IMR-90 (cell line): ENCODE measurements at regions not wholly inside any gene's neighbourhood (a gene's known extent, or its start where the extent isn't known, plus 50 kb on each side); places are given as distances from the start of the nearest gene placed in this dataset.

Source experiments
- ATAC-seq: fragments of 200-7000 bp; cut with Tn5 transposase; 2 replicates; pipeline ENCODE4 v1.9.1; 2020; ENCODE audit warnings: low read depth, mild to moderate bottlenecking, moderate library complexity
- BruUV-seq: library from RNA; stranded (reverse); fragments of 400-500 nt; replicated peaks from 2 replicates; lab custom pipeline; 2021; lab: Mats Ljungman, UMichigan
- CTCF ChIA-PET: fragments of 300-600 bp; formaldehyde crosslinking; extraction: SDS; loops from one replicate; lab custom pipeline; 2021; ENCODE audit warnings: antibody characterized with exemption; lab: Yijun Ruan, JAX
- POLR2A ChIA-PET: fragments of 300-600 bp; sonication (Branson Sonifier 250); formaldehyde crosslinking; loops from one replicate; lab custom pipeline; 2022; ENCODE audit warnings: antibody characterized with exemption; ENCODE audit not compliant: unreplicated experiment; lab: Charles Lee
- DNase-seq: peaks from one replicate; pipeline ENCODE4 v3.0.0; 2013
- H2AFZ ChIP-seq: replicated peaks from 2 replicates; pipeline ENCODE3; 2013; ENCODE audit warnings: low read length, mild to moderate bottlenecking; ENCODE audit not compliant: poor library complexity
- H2AK5ac ChIP-seq: 2 replicates; pipeline ENCODE4 v1.6.1; 2013; ENCODE audit warnings: low read depth, low read length, inconsistent platforms
- H2AK9ac ChIP-seq: replicated peaks from 2 replicates; pipeline ENCODE3; 2013; ENCODE audit warnings: mild to moderate bottlenecking, low read depth, low read length, moderate library complexity; ENCODE audit not compliant: poor library complexity
- H2BK120ac ChIP-seq: 2 replicates; pipeline ENCODE4 v1.6.1; 2013; ENCODE audit warnings: low read depth, low read length, inconsistent platforms
- H2BK15ac ChIP-seq: 3 replicates; pipeline ENCODE4 v1.6.1; 2013; ENCODE audit warnings: low read depth, low read length, inconsistent platforms
- H2BK20ac ChIP-seq: 2 replicates; pipeline ENCODE4 v1.6.1; 2013; ENCODE audit warnings: low read depth, mild to moderate bottlenecking, inconsistent platforms, low read length, moderate library complexity
- H2BK5ac ChIP-seq: 2 replicates; pipeline ENCODE4 v1.6.1; 2013; ENCODE audit warnings: mild to moderate bottlenecking, low read depth, low read length, inconsistent platforms; ENCODE audit not compliant: poor library complexity, severe bottlenecking
- H3K14ac ChIP-seq: replicated peaks from 2 replicates; pipeline ENCODE4 v1.6.1; 2013; ENCODE audit warnings: low read depth, low read length, inconsistent platforms
- H3K18ac ChIP-seq: 2 replicates; pipeline ENCODE4 v1.6.1; 2013; ENCODE audit warnings: low read depth, low read length, control low read depth
- H3K23ac ChIP-seq: 2 replicates; pipeline ENCODE4 v1.6.1; 2013; ENCODE audit warnings: low read depth, low read length, inconsistent platforms
- H3K27ac ChIP-seq: 2 replicates; pipeline ENCODE4 v1.5.1; 2013; ENCODE audit warnings: mild to moderate bottlenecking, control low read depth, low read length; ENCODE audit not compliant: insufficient read depth
- H3K27me3 ChIP-seq: 2 replicates; pipeline ENCODE4 v1.6.1; 2013; ENCODE audit warnings: low read length; ENCODE audit not compliant: control insufficient read depth, insufficient read depth
- H3K36me3 ChIP-seq: 2 replicates; pipeline ENCODE4 v1.6.1; 2013; ENCODE audit warnings: low read length, mixed read lengths; ENCODE audit not compliant: control insufficient read depth, insufficient read depth
- H3K4ac ChIP-seq: 2 replicates; pipeline ENCODE4 v1.6.1; 2013; ENCODE audit warnings: low read depth, low read length, inconsistent platforms
- H3K4me1 ChIP-seq: 2 replicates; pipeline ENCODE4 v1.6.1; 2013; ENCODE audit warnings: low read length, mixed read lengths; ENCODE audit not compliant: control insufficient read depth, insufficient read depth
- H3K4me2 ChIP-seq: 2 replicates; pipeline ENCODE4 v1.6.1; 2013; ENCODE audit warnings: low read depth, mild to moderate bottlenecking, control low read depth, low read length, moderate library complexity
- H3K4me3 ChIP-seq: 2 replicates; pipeline ENCODE4 v1.5.1; 2013; ENCODE audit warnings: low read depth, mild to moderate bottlenecking, control low read depth, low read length, moderate library complexity; ENCODE audit not compliant: insufficient read depth
- H3K56ac ChIP-seq: 2 replicates; pipeline ENCODE4 v1.6.1; 2013; ENCODE audit warnings: low read length, inconsistent platforms; ENCODE audit not compliant: insufficient read depth; ENCODE audit errors: extremely low read depth
- H3K79me1 ChIP-seq, 2 experiments: 2 replicates each; pipeline ENCODE4 v1.6.1; 2013; ENCODE audit warnings: low read length in 2 of 2, inconsistent platforms in 1 of 2, low read depth in 1 of 2
- H3K9ac ChIP-seq: 2 replicates; pipeline ENCODE4 v1.6.1; 2013; ENCODE audit warnings: low read depth, low read length, control low read depth
- H3K9me1 ChIP-seq: 2 replicates; pipeline ENCODE4 v1.6.1; 2013; ENCODE audit warnings: low read length, inconsistent platforms; ENCODE audit not compliant: insufficient read depth
- H3K9me3 ChIP-seq: 2 replicates; pipeline ENCODE4 v1.6.1; 2013; ENCODE audit warnings: low read length; ENCODE audit not compliant: control insufficient read depth, insufficient read depth
- H4K20me1 ChIP-seq: 2 replicates; pipeline ENCODE4 v1.6.1; 2013; ENCODE audit warnings: low read length, inconsistent platforms; ENCODE audit not compliant: insufficient read depth
- H4K5ac ChIP-seq: 2 replicates; pipeline ENCODE4 v1.6.1; 2013; ENCODE audit warnings: mild to moderate bottlenecking, low read depth, low read length, control low read depth
- H4K8ac ChIP-seq, 2 experiments: 2 replicates each; pipeline ENCODE4 v1.6.1; 2013; ENCODE audit warnings: low read depth in 2 of 2, low read length in 2 of 2, control low read depth in 1 of 2, inconsistent platforms in 1 of 2
- H4K91ac ChIP-seq: 2 replicates; pipeline ENCODE4 v1.6.1; 2013; ENCODE audit warnings: low read depth, low read length, inconsistent platforms; ENCODE audit not compliant: insufficient read depth
- BHLHE40 ChIP-seq: fragments of 150-350 bp; IDR thresholded peaks from 2 replicates; pipeline ENCODE4 v1.6.1; 2016; ENCODE audit warnings: mild to moderate bottlenecking, low read depth, low read length
- CEBPB ChIP-seq: IDR thresholded peaks from 2 replicates; pipeline ENCODE4 v1.6.1; 2012; ENCODE audit warnings: low read depth, low read length, improper control_type of control experiment
- CHD1 ChIP-seq: IDR thresholded peaks from 2 replicates; pipeline ENCODE4 v1.6.1; 2012; ENCODE audit warnings: low read depth, low read length, improper control_type of control experiment
- CTCF ChIP-seq: conservative IDR thresholded peaks from 2 replicates; pipeline ENCODE4 v1.5.1; 2012; ENCODE audit warnings: mild to moderate bottlenecking, low read depth, low read length, improper control_type of control experiment
- FOS ChIP-seq: fragments of 150-350 bp; IDR thresholded peaks from 2 replicates; pipeline ENCODE4 v1.6.1; 2016; ENCODE audit warnings: low read depth, low read length
- MAFK ChIP-seq: IDR thresholded peaks from 2 replicates; pipeline ENCODE4 v1.6.1; 2012; ENCODE audit warnings: low read depth, low read length, improper control_type of control experiment
- MXI1 ChIP-seq: IDR thresholded peaks from 2 replicates; pipeline ENCODE4 v1.6.1; 2012; ENCODE audit warnings: low read depth, mild to moderate bottlenecking, low read length, moderate library complexity, borderline replicate concordance
- NFE2L2 ChIP-seq: fragments of 150-350 bp; IDR thresholded peaks from 2 replicates; pipeline ENCODE4 v1.6.1; 2016; ENCODE audit warnings: low read depth, mild to moderate bottlenecking, low read length
- RFX5 ChIP-seq: IDR thresholded peaks from 2 replicates; pipeline ENCODE4 v1.8.0; 2012; ENCODE audit warnings: low read depth, mild to moderate bottlenecking, low read length, moderate library complexity
- USF2 ChIP-seq: fragments of 150-350 bp; IDR thresholded peaks from 2 replicates; pipeline ENCODE4 v1.6.1; 2017; ENCODE audit warnings: mild to moderate bottlenecking, antibody characterized with exemption, low read length, low read depth
- WGBS, 2 experiments: methylation state at CpG; one replicate each; pipeline versions ENCODE4 v1.1.5 to v1.1.7; 2013; ENCODE audit warnings: missing lambda C conversion rate in 2 of 2; ENCODE audit not compliant: insufficient read length in 1 of 2; ENCODE audit errors: extremely low coverage in 2 of 2; 5-methylcytosine and 5-hydroxymethylcytosine counted together
- dilution Hi-C: fragments of 300-500 bp; cut with HindIII; formaldehyde crosslinking; loops from one replicate; pipeline ENCODE4 v1.14.3; 2018; ENCODE audit warnings: low sequenced_read_pairs; ENCODE audit not compliant: unreplicated experiment
- in situ Hi-C: fragments of 300-500 bp; cut with MboI; formaldehyde crosslinking; loops from 3 replicates; pipeline ENCODE4 v1.14.3; 2019; ENCODE audit warnings: low sequenced_read_pairs, inconsistent platforms, mixed read lengths
- intact Hi-C: fragments of 100-400 bp; cut with micrococcal nuclease; formaldehyde crosslinking; loops from 2 replicates; pipeline ENCODE4 v1.10.0; 2022
- TF ChIP-seq, protein P1 (sequence below): fragments of 150-350 bp; IDR thresholded peaks from 2 replicates; pipeline ENCODE4 v1.6.1; 2016; ENCODE audit warnings: low read depth, mild to moderate bottlenecking, low read length, moderate library complexity, borderline replicate concordance

DNA sequence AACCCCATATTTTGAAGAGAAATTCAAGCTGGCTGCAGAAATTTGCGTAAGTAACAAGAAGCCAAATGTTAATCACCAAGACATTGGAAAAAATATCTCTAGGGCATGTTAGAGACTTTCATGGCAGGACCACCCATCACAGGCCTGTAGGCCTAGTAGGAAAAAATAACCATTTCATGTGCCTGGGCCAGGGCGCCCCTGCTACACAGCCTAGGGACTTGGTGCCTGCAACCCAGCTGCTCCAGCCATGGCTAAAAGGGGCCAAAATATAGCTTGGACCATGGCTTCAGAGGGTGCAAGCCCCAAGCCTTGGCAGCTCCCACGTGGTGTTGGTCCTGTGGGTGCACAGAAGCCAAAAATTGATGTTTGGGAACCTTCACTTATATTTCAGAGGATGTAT, 167.7 kb upstream of the NMUR2 start:
- no peak overlapping the region for H3K4me3 ChIP-seq
- no peak overlapping the region for H3K56ac ChIP-seq
- no peaks in the 10 kb centered on the region for H3K4me1 ChIP-seq
- H3K9ac ChIP-seq, result no peak overlapping the region
- H2AFZ ChIP-seq, result no peak overlapping the region
- ChIA-PET POLR2A (no interaction called here), CTCF (no interaction called here)
- no peak overlapping the region for H3K18ac ChIP-seq
- no peak for ATAC-seq
- no peak overlapping the region for H2BK5ac ChIP-seq
- intact Hi-C loops, result no loop called here
- no peak for DNase-seq
- H2AK9ac ChIP-seq, result no peak overlapping the region
- H3K9me1 ChIP-seq, result no peaks in the 10 kb centered on the region
- TF ChIP-seq NFE2L2 (no peak), CHD1 (no peak), FOS (no peak), USF2 (no peak), BHLHE40 (no peak), MAFK (no peak), CTCF (no peak), MXI1 (no peak), CEBPB (no peak), RFX5 (no peak)
- TF ChIP-seq, protein P1, sequence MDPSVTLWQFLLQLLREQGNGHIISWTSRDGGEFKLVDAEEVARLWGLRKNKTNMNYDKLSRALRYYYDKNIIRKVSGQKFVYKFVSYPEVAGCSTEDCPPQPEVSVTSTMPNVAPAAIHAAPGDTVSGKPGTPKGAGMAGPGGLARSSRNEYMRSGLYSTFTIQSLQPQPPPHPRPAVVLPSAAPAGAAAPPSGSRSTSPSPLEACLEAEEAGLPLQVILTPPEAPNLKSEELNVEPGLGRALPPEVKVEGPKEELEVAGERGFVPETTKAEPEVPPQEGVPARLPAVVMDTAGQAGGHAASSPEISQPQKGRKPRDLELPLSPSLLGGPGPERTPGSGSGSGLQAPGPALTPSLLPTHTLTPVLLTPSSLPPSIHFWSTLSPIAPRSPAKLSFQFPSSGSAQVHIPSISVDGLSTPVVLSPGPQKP, result no peak
- no peaks in the 10 kb centered on the region for H3K27me3 ChIP-seq
- H2AK5ac ChIP-seq, result no peak overlapping the region
- no peak overlapping the region for H3K23ac ChIP-seq
- H3K4me2 ChIP-seq, result no peak overlapping the region
- no peak overlapping the region for H3K4ac ChIP-seq
- H4K8ac ChIP-seq, result no peak overlapping the region
- H4K91ac ChIP-seq, result no peak overlapping the region
- H3K14ac ChIP-seq, result no peak overlapping the region
- in situ Hi-C loops, result no loop called here
- H3K36me3 ChIP-seq, result no peaks in the 10 kb centered on the region
- no peaks in the 10 kb centered on the region for H4K20me1 ChIP-seq
- no peak overlapping the region for H2BK15ac ChIP-seq
- H2BK20ac ChIP-seq, result no peak overlapping the region
- H2BK120ac ChIP-seq, result no peak overlapping the region
- no peaks in the 10 kb centered on the region for H3K9me3 ChIP-seq
- no CpG with 5 or more reads among the region's 3 CpGs for WGBS, 2 experiments
- no peak overlapping the region for H4K5ac ChIP-seq
- no peak overlapping the region for H3K27ac ChIP-seq
- dilution Hi-C loops, result no loop called here
- BruUV-seq, result no TSS peak
- H3K79me1 ChIP-seq, result no peaks in the 10 kb centered on the region
